SK-N-SH (cell line): ENCODE measurements at regions not wholly inside any gene's neighbourhood (a gene's known extent, or its start where the extent isn't known, plus 50 kb on each side); places are given as distances from the start of the nearest gene placed in this dataset.

Source experiments
- CTCF ChIP-seq: fragments of 200-600 bp; sonication (generic); IDR thresholded peaks from 2 replicates; pipeline ENCODE4 v1.6.1; 2017; ENCODE audit warnings: antibody characterized with exemption, mild to moderate bottlenecking, moderate library complexity
- EP300 ChIP-seq, 2 experiments: IDR thresholded peaks; 2 replicates each; pipeline versions ENCODE4 v1.4.0 to v1.6.1; 2012; ENCODE audit warnings: borderline replicate concordance in 1 of 2, low read depth in 1 of 2, low read length in 1 of 2
- EZH2phosphoT487 ChIP-seq: fragments of 200-600 bp; sonication (generic); IDR thresholded peaks from 2 replicates; pipeline ENCODE4 v1.6.1; 2017; ENCODE audit warnings: low read depth, mixed run types, mild to moderate bottlenecking, antibody characterized with exemption, moderate library complexity, borderline replicate concordance
- RFX5 ChIP-seq: IDR thresholded peaks from 2 replicates; pipeline ENCODE4 v1.6.1; 2012; ENCODE audit warnings: mild to moderate bottlenecking, improper control_type of control experiment, low read length
- SIN3A ChIP-seq: IDR thresholded peaks from 2 replicates; pipeline ENCODE4 v1.6.1; 2012; ENCODE audit warnings: low read depth, mild to moderate bottlenecking, low read length, moderate library complexity, borderline replicate concordance
- YY1 ChIP-seq: IDR thresholded peaks from 2 replicates; pipeline ENCODE4 v1.4.0; 2012; ENCODE audit warnings: low read depth, mild to moderate bottlenecking

- TF ChIP-seq CTCF = no peak
- no peak for TF ChIP-seq YY1
- no peak for TF ChIP-seq EP300 (IDR thresholded peaks at IDR 0.05; ENCODE audit: borderline replicate concordance in 1 of 2, low read depth in 1 of 2, low read length in 1 of 2)
- TF ChIP-seq RFX5 = no peak
- TF ChIP-seq SIN3A = no peak
- TF ChIP-seq EZH2phosphoT487 = no peak
Observed at GRCh38 chr15:58380280-58380945, 51.4 kb upstream of the LIPC start.
